ENCODE measurements at regions not wholly inside any gene's neighbourhood (a gene's known extent, or its start where the extent isn't known, plus 50 kb on each side); places are given as distances from the start of the nearest gene placed in this dataset.

GRCh38 chr1:177793900-177794299 is 176.0 kb downstream of the SEC16B start:
- Histone ChIP-seq H3K4ac (ENCODE audit: low read depth, low read length) (no peak overlapping the region), H3K27ac (ENCODE audit: insufficient read depth, low read length) (no peak overlapping the region), H2BK20ac (ENCODE audit: low read depth, low read length) (no peak overlapping the region), H3K14ac (replicated peaks; ENCODE audit: low read depth, low read length) (no peak overlapping the region), H3K18ac (ENCODE audit: low read depth, low read length) (no peak overlapping the region), H4K8ac (ENCODE audit: low read depth in 2 of 2, low read length in 2 of 2) (no peak overlapping the region), H4K91ac (ENCODE audit: insufficient read depth, low read depth, low read length) (no peak overlapping the region), H4K20me1 (ENCODE audit: insufficient read depth, low read length) (no peaks in the 10 kb centered on the region), H3K4me1 (ENCODE audit: control insufficient read depth, insufficient read depth, low read length) (no peaks in the 10 kb centered on the region), H2BK5ac (ENCODE audit: low read depth, low read length, poor library complexity, severe bottlenecking) (no peak overlapping the region), H3K9me3 (ENCODE audit: control insufficient read depth, insufficient read depth, low read length) (no peaks in the 10 kb centered on the region; the same call in 1 of the 2 replicates), H3K9ac (ENCODE audit: low read depth, low read length) (no peak overlapping the region), H2AFZ (replicated peaks; ENCODE audit: low read length, poor library complexity) (no peak overlapping the region), H3K23ac (ENCODE audit: low read depth, low read length) (no peak overlapping the region), H3K9me1 (ENCODE audit: insufficient read depth, low read length) (no peaks in the 10 kb centered on the region), H3K4me3 (ENCODE audit: insufficient read depth, low read depth, low read length) (no peak overlapping the region), H4K5ac (ENCODE audit: low read depth, low read length) (no peak overlapping the region), H2AK5ac (ENCODE audit: low read depth, low read length) (no peak overlapping the region), H2BK15ac (ENCODE audit: low read depth, low read length) (no peak overlapping the region), H3K36me3 (ENCODE audit: control insufficient read depth, insufficient read depth, low read length) (no peaks in the 10 kb centered on the region), H3K27me3 (ENCODE audit: control insufficient read depth, insufficient read depth, low read length) (peaks cover 10% of the 10 kb centered on the region), H2BK120ac (ENCODE audit: low read depth, low read length) (no peak overlapping the region), H3K4me2 (ENCODE audit: low read depth, low read length) (no peak overlapping the region), H2AK9ac (replicated peaks; ENCODE audit: low read depth, low read length, poor library complexity) (no peak overlapping the region), H3K79me1 (ENCODE audit: low read depth in 1 of 2, low read length in 2 of 2) (no peaks in the 10 kb centered on the region), H3K56ac (ENCODE audit: extremely low read depth, insufficient read depth, low read length) (no peak overlapping the region)
- dilution Hi-C loops (cut with HindIII; ENCODE audit: low sequenced_read_pairs, unreplicated experiment): no loop called here
- no TSS peak for BruUV-seq (replicated peaks)
- ChIA-PET CTCF (no interaction called here), POLR2A (ENCODE audit: unreplicated experiment) (no interaction called here)
- DNase-seq (no peak), ATAC-seq (ENCODE audit: low read depth) (no peak)
- in situ Hi-C loops (cut with MboI; ENCODE audit: low sequenced_read_pairs): no loop called here
- intact Hi-C loops (cut with micrococcal nuclease): no loop called here
- no CpG with 5 or more reads among the region's 1 CpG for WGBS, 2 experiments (ENCODE audit: extremely low coverage in 2 of 2, insufficient read length in 1 of 2)
- TF ChIP-seq BHLHE40 (IDR thresholded peaks at IDR 0.05; ENCODE audit: low read depth, low read length): no peak
- TF ChIP-seq RAD21 (IDR thresholded peaks at IDR 0.05; ENCODE audit: low read length): no peak
- TF ChIP-seq NFE2L2 (IDR thresholded peaks at IDR 0.05; ENCODE audit: low read depth, low read length): no peak
